Vagina (tissue), 2 donors: ENCODE measurements at regions not wholly inside any gene's neighbourhood (a gene's known extent, or its start where the extent isn't known, plus 50 kb on each side); places are given as distances from the start of the nearest gene placed in this dataset.

Source experiments
- POLR2AphosphoS5 ChIP-seq, 2 donors: sonication (generic); formaldehyde crosslinking; IDR thresholded peaks; one replicate each; pipeline ENCODE4 v1.9.0; 2017; ENCODE audit warnings: antibody characterized with exemption in 2 of 2, mild to moderate bottlenecking in 2 of 2, low read depth in 1 of 2; ENCODE audit not compliant: insufficient read depth in 1 of 2
- TF ChIP-seq, protein P1 (sequence below), 3 experiments: fragments of 450-650 bp in 2 of 3; fragments of 200-600 bp in 1 of 3; sonication (generic) in 1 of 3; IDR thresholded peaks; one replicate each; pipeline ENCODE4 v1.5.1; 2017 to 2019; ENCODE audit warnings: antibody characterized with exemption in 3 of 3, mild to moderate bottlenecking in 2 of 3, moderate library complexity in 2 of 3

DNA sequence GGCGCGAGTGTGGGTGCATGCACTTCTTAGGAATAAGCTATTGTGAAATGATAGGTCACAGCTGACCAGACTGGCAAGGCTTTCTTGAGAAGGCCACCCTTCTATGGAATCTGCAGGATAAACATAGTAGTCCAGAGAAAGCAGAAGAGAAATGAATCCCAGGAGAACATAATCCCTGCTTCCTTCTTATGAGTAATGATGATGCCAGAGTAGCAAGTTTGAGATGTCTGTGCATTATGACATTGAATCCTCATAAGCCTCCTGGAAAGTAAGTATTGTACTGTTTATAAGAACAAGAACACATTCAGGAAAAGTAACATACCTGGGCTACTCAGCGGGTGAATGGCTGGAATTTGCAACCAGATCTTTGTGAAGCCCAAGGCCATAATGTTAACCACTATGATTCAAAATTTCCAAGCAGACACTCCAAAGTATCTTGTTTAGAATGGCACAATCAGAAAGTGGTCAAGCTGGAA lies 272.1 kb upstream of the HS3ST1 start:
- TF ChIP-seq, protein P1, sequence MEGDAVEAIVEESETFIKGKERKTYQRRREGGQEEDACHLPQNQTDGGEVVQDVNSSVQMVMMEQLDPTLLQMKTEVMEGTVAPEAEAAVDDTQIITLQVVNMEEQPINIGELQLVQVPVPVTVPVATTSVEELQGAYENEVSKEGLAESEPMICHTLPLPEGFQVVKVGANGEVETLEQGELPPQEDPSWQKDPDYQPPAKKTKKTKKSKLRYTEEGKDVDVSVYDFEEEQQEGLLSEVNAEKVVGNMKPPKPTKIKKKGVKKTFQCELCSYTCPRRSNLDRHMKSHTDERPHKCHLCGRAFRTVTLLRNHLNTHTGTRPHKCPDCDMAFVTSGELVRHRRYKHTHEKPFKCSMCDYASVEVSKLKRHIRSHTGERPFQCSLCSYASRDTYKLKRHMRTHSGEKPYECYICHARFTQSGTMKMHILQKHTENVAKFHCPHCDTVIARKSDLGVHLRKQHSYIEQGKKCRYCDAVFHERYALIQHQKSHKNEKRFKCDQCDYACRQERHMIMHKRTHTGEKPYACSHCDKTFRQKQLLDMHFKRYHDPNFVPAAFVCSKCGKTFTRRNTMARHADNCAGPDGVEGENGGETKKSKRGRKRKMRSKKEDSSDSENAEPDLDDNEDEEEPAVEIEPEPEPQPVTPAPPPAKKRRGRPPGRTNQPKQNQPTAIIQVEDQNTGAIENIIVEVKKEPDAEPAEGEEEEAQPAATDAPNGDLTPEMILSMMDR (IDR thresholded peaks at IDR 0.05): no peak
- TF ChIP-seq POLR2AphosphoS5 (IDR thresholded peaks at IDR 0.05; ENCODE audit: insufficient read depth in 1 of 2, low read depth in 1 of 2): no peak
